ENCODE measurements at regions not wholly inside any gene's neighbourhood (a gene's known extent, or its start where the extent isn't known, plus 50 kb on each side); places are given as distances from the start of the nearest gene placed in this dataset.

DNA sequence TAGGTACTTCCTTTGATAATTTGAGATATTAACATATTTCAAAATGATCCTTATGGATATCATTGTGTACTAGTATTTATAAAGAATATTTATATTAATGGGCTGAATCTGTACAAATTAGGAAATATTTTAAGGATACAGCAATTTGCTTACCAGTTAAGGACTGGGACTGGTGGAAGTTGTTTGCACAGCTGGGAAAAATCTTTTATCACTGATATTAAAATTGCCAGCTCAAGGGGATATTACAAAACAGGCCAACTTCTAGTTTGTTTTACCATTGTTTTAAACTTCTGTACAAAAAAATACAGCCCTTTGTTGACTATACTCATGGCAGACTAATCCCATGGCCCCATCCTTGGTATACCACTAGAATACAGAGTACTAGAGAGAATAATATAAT is 133.2 kb upstream of the DDHD1 start (continued):
- TF ChIP-seq, protein P1, sequence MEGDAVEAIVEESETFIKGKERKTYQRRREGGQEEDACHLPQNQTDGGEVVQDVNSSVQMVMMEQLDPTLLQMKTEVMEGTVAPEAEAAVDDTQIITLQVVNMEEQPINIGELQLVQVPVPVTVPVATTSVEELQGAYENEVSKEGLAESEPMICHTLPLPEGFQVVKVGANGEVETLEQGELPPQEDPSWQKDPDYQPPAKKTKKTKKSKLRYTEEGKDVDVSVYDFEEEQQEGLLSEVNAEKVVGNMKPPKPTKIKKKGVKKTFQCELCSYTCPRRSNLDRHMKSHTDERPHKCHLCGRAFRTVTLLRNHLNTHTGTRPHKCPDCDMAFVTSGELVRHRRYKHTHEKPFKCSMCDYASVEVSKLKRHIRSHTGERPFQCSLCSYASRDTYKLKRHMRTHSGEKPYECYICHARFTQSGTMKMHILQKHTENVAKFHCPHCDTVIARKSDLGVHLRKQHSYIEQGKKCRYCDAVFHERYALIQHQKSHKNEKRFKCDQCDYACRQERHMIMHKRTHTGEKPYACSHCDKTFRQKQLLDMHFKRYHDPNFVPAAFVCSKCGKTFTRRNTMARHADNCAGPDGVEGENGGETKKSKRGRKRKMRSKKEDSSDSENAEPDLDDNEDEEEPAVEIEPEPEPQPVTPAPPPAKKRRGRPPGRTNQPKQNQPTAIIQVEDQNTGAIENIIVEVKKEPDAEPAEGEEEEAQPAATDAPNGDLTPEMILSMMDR (IDR thresholded peaks at IDR 0.05; ENCODE audit: control extremely low read depth in 1 of 3, insufficient read depth in 1 of 3, low read depth in 1 of 3, low read length in 3 of 3): no peak
- TF ChIP-seq, protein P2, sequence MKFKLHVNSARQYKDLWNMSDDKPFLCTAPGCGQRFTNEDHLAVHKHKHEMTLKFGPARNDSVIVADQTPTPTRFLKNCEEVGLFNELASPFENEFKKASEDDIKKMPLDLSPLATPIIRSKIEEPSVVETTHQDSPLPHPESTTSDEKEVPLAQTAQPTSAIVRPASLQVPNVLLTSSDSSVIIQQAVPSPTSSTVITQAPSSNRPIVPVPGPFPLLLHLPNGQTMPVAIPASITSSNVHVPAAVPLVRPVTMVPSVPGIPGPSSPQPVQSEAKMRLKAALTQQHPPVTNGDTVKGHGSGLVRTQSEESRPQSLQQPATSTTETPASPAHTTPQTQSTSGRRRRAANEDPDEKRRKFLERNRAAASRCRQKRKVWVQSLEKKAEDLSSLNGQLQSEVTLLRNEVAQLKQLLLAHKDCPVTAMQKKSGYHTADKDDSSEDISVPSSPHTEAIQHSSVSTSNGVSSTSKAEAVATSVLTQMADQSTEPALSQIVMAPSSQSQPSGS (IDR thresholded peaks at IDR 0.05; ENCODE audit: low read length): no peak

All from H1 (cell line).